ENCODE measurements at regions not wholly inside any gene's neighbourhood (a gene's known extent, or its start where the extent isn't known, plus 50 kb on each side); places are given as distances from the start of the nearest gene placed in this dataset.
"Not testable (repeated sequence)": the region's sequence is repeated elsewhere in the genome, so short reads cannot be mapped to it uniquely, and the experiment has no call there.

- intact Hi-C loops (cut with micrococcal nuclease; ENCODE audit: unreplicated experiment) = no loop called here
- Mint-ChIP-seq H3K4me1 (ENCODE audit: low read depth, unreplicated experiment) (no peaks in the 10 kb centered on the region), H3K4me3 (ENCODE audit: low read depth, unreplicated experiment) (no peak overlapping the region), H3K27ac (ENCODE audit: unreplicated experiment) (no peak overlapping the region), H3K27me3 (ENCODE audit: unreplicated experiment) (no peaks in the 10 kb centered on the region), H3K9me3 (ENCODE audit: low read depth, unreplicated experiment) (peaks cover 3% of the 10 kb centered on the region), H3K36me3 (ENCODE audit: insufficient read depth, unreplicated experiment) (no peaks in the 10 kb centered on the region)
- TF ChIP-seq CTCF (IDR thresholded peaks at IDR 0.05; ENCODE audit: unreplicated experiment) = no peak
- BruUV-seq (replicated peaks) = no TSS peak
- CTCF ChIA-PET = no interaction called here
- DNase-seq = no peak
Measured at GRCh38 chr15:26232691-26233090, 369.6 kb upstream of the ATP10A start.

GRCh38 chr15:26231096-26231495 lies 368.0 kb upstream of the ATP10A start:
- H3K4me3 Mint-ChIP-seq (ENCODE audit: low read depth, unreplicated experiment) = no peak overlapping the region
- H3K9me3 Mint-ChIP-seq (ENCODE audit: low read depth, unreplicated experiment) = peaks cover 5% of the 10 kb centered on the region
- no peaks in the 10 kb centered on the region for H3K27me3 Mint-ChIP-seq (ENCODE audit: unreplicated experiment)
- intact Hi-C loops (cut with micrococcal nuclease; ENCODE audit: unreplicated experiment) = no loop called here
- no peaks in the 10 kb centered on the region for H3K36me3 Mint-ChIP-seq (ENCODE audit: insufficient read depth, unreplicated experiment)
- CTCF ChIA-PET = no interaction called here
- no peak for DNase-seq
- no peaks in the 10 kb centered on the region for H3K4me1 Mint-ChIP-seq (ENCODE audit: low read depth, unreplicated experiment)
- H3K27ac Mint-ChIP-seq (ENCODE audit: unreplicated experiment) = no peak overlapping the region
- no TSS peak for BruUV-seq (replicated peaks)
- TF ChIP-seq CTCF (IDR thresholded peaks at IDR 0.05; ENCODE audit: unreplicated experiment) = no peak

DNA sequence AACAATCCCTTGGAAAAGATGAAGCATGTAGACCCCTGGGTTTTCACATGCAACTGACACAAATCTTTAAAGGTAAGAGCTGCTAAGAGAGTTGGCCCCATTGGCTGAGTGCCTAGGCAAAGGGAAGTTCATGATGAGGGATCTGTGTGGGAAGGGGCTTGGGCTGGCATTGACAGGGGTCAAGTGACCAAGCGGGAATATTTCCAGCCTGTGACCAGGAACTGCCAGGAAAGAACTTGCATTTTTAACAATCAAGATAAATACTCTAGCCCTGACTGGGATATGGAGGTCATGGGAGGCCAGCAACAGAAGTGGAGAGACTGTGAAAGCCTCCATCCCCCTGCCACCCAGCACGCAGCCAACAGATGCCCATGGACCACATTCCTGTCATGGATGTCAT lies 361.1 kb upstream of the ATP10A start:
- CTCF ChIA-PET = no interaction called here
- Mint-ChIP-seq H3K27me3 (ENCODE audit: unreplicated experiment) (no peaks in the 10 kb centered on the region), H3K9me3 (ENCODE audit: low read depth, unreplicated experiment) (peaks cover 2% of the 10 kb centered on the region), H3K4me3 (ENCODE audit: low read depth, unreplicated experiment) (no peak overlapping the region), H3K4me1 (ENCODE audit: low read depth, unreplicated experiment) (no peaks in the 10 kb centered on the region), H3K36me3 (ENCODE audit: insufficient read depth, unreplicated experiment) (no peaks in the 10 kb centered on the region), H3K27ac (ENCODE audit: unreplicated experiment) (no peak overlapping the region)
- no peak for TF ChIP-seq CTCF (IDR thresholded peaks at IDR 0.05; ENCODE audit: unreplicated experiment)
- no peak for DNase-seq
- BruUV-seq (replicated peaks) = no TSS peak
- intact Hi-C loops (cut with micrococcal nuclease; ENCODE audit: unreplicated experiment) = no loop called here

GRCh38 chr15:26223720-26224119 lies 360.6 kb upstream of the ATP10A start:
- Mint-ChIP-seq H3K4me1 (ENCODE audit: low read depth, unreplicated experiment) (no peaks in the 10 kb centered on the region), H3K27ac (ENCODE audit: unreplicated experiment) (no peak overlapping the region), H3K9me3 (ENCODE audit: low read depth, unreplicated experiment) (peaks cover 2% of the 10 kb centered on the region), H3K36me3 (ENCODE audit: insufficient read depth, unreplicated experiment) (no peaks in the 10 kb centered on the region), H3K4me3 (ENCODE audit: low read depth, unreplicated experiment) (no peak overlapping the region), H3K27me3 (ENCODE audit: unreplicated experiment) (no peaks in the 10 kb centered on the region)
- intact Hi-C loops (cut with micrococcal nuclease; ENCODE audit: unreplicated experiment) = no loop called here
- DNase-seq = no peak
- BruUV-seq (replicated peaks) = no TSS peak
- TF ChIP-seq CTCF (IDR thresholded peaks at IDR 0.05; ENCODE audit: unreplicated experiment) = no peak
- CTCF ChIA-PET = no interaction called here

GRCh38 chr15:26222781-26223180 lies 359.7 kb upstream of the ATP10A start:
- TF ChIP-seq CTCF (IDR thresholded peaks at IDR 0.05; ENCODE audit: unreplicated experiment) = no peak
- Mint-ChIP-seq H3K9me3 (ENCODE audit: low read depth, unreplicated experiment) (peaks cover 2% of the 10 kb centered on the region), H3K27me3 (ENCODE audit: unreplicated experiment) (no peaks in the 10 kb centered on the region), H3K4me1 (ENCODE audit: low read depth, unreplicated experiment) (no peaks in the 10 kb centered on the region), H3K27ac (ENCODE audit: unreplicated experiment) (no peak overlapping the region), H3K36me3 (ENCODE audit: insufficient read depth, unreplicated experiment) (no peaks in the 10 kb centered on the region), H3K4me3 (ENCODE audit: low read depth, unreplicated experiment) (no peak overlapping the region)
- DNase-seq = no peak
- BruUV-seq (replicated peaks) = no TSS peak
- intact Hi-C loops (cut with micrococcal nuclease; ENCODE audit: unreplicated experiment) = no loop called here
- CTCF ChIA-PET = no interaction called here

GRCh38 chr15:26217043-26217442 lies 353.9 kb upstream of the ATP10A start:
- H3K4me1 Mint-ChIP-seq (ENCODE audit: low read depth, unreplicated experiment); H3K36me3 Mint-ChIP-seq (ENCODE audit: insufficient read depth, unreplicated experiment); DNase-seq; H3K4me3 Mint-ChIP-seq (ENCODE audit: low read depth, unreplicated experiment); intact Hi-C loops (cut with micrococcal nuclease; ENCODE audit: unreplicated experiment); BruUV-seq (replicated peaks); H3K27ac Mint-ChIP-seq (ENCODE audit: unreplicated experiment); H3K27me3 Mint-ChIP-seq (ENCODE audit: unreplicated experiment); H3K9me3 Mint-ChIP-seq (ENCODE audit: low read depth, unreplicated experiment); CTCF ChIA-PET: not testable (repeated sequence)

All from Calu3 (cell line).